GM19351 (cell line): ENCODE measurements at regions not wholly inside any gene's neighbourhood (a gene's known extent, or its start where the extent isn't known, plus 50 kb on each side); places are given as distances from the start of the nearest gene placed in this dataset.

Source experiments
- ATAC-seq: cut with Tn5 transposase; IDR thresholded peaks from one replicate; pipeline ENCODE4 v1.9.1; 2021; ENCODE audit warnings: mild to moderate bottlenecking, moderate library complexity; ENCODE audit not compliant: unreplicated experiment

DNA sequence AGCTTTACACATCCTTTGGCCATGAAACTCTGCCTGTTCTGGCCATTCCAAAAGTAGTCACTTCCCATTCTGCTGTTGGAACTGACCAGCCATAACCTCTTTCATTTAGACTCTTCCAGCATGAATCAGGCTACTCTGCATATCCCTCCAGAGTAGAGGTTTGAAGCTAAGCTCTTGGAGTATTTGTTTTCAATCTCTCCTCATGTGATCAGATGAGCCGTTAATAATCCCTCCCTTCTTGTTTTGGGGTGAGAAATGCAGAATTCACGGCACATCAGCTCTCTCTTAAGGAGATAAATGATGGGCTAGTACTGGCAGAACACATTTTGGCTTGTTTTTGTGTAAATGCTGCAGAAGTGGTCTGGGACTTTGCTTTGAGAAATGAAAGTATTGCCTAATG is 519.9 kb downstream of the PCDH17 start:
- ATAC-seq = no peak

DNA sequence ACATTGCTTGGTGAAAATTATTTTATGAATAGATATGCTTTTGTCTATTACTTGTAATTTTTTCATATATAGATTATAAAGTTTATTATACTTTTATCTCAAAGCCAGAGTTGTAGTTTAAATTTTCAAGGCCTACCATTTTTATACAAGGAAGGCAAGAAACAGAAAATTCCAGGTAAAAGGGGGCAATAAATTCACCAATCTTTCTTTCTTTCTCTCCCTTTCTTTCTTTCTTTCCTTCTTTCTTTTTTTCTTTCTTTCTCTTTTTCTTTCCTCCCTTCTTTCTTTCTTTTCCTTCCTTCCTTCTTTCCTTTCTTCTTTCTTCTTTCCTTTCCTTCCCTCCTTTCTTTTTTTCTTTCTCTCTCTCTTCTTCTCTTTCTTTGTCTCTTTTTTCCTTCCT is 529.4 kb downstream of the PCDH17 start:
- ATAC-seq = no peak

DNA sequence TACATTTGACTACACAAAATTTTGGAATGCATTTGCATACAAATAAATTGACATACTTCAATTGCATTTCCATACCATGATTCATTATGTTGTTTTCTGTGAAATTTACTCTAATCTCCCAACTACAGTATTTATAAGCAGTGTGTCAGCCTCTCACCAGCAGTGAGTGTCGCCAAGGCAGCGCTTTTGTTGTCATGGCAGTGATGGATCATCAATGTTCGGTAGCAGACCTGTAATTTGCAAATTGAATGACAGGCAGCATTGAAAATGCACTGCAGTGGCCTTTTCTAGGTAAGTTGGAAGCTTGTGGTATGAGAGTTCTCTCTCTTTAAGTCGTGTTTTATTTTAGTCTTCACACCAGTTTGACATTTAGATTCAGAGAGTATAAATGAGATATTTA is 534.1 kb downstream of the PCDH17 start:
- no peak for ATAC-seq

DNA sequence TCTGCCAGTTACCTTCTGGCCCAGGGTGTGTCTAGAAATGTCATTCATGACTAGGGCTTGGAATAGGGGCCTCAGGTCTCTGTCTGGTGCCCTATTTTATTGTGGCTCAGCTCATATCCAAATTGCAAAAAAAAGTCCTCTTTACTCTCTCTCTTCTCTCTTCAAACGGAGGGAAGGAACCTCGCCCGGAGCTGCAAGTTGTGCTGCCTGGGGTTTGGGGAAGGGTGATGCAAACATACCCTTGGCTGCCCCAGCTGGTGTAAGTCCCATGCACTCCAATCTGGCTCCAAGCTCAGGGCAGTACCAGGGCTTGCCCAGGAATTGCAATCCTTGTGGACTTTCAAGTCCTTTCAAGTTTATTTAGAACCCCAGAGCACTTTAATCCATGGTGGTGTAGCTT is 549.6 kb downstream of the PCDH17 start:
- ATAC-seq = no peak

DNA sequence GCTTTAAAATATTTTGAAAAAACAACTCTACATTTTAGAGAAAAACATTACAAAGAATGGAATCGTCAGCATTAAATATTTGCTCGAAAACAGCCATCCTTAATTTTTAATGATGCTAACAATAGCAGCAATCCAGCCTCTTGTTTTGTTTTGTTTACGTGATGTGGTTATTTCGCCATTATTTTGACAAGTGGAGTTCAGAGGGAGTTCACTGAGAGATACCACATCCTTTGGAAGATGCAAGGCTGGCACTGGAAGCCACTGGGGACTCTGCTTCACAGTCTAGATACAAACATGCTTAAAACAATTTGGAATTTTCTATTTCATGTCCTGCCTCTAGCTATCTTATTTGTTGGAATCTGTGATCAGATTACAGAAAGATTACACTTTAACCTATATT is 556.3 kb downstream of the PCDH17 start:
- no peak for ATAC-seq

DNA sequence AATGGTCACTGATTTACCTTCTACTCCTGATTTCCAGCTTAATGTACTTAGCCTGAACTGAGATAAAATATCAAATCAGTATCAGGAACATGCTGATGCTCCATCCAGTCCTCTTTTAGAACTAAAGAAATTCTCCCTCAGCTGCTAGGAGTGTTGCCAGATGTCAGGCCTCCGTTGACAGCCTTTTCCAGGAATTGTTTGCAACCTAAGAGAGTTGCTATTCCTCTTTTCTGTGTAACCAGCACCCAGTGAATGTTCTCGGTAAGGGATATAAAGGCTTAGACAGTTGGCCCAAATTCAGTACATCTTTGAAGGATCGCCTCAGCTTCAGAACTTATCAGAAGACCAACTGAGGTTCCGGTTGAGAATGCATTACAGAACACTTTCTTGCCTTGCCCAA is 559.0 kb downstream of the PCDH17 start:
- no peak for ATAC-seq

DNA sequence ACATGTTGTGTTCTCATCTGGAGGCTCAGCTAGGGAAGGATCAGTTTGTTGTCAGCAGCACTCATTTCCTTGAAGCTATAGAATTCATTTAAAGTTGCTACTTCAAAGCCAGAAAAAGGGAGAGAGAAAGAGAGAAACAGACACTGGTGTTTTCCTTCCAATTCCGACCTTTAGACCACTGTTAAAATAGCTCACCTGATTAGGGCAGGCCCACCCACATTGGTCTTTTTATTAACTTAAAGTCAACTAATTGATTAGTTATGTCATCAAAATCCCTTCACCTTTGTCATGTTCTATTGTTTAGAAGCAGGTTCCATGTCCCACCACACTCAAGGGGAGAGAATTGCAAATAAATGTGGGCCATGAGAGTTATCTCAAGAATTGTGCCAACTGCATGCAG is 560.2 kb downstream of the PCDH17 start:
- ATAC-seq = no peak

DNA sequence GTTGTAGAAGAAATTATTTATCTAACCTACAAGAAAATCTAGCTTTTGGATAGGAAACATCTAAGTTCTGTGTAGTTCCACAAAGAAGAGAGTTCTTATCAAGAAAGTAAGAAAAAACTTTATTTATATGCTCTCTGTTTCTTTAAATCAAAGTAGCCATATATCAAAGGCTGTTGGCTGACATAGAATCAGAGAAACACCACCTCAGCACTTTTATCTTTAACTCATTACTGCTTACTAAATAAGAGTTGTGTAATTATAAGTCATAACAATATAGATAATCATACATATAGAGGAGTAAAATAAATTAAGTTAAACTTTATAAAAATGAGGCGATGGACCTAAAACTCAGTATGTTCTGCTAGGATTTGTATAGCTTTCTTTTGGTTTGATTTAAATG is 570.6 kb downstream of the PCDH17 start:
- ATAC-seq = no peak

DNA sequence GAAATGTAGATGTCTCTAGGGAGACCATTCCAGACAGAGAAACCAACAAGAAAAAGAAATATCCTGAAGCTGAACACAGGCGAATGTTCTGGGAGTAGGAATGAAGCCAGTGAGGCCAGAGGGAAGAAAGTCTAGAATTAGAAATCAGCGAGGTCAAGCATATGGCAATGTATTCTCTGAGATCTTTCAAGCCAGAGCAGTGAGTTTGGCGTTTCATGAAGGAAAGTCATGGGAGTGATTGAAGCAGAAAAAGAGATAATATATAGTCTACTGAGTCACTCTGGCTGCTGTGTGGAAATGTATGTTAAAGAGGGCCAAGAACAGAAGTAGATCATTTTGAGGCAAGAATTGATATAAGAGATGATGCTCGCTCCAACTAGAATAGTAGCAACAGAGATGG is 576.0 kb downstream of the PCDH17 start:
- ATAC-seq = no peak

DNA sequence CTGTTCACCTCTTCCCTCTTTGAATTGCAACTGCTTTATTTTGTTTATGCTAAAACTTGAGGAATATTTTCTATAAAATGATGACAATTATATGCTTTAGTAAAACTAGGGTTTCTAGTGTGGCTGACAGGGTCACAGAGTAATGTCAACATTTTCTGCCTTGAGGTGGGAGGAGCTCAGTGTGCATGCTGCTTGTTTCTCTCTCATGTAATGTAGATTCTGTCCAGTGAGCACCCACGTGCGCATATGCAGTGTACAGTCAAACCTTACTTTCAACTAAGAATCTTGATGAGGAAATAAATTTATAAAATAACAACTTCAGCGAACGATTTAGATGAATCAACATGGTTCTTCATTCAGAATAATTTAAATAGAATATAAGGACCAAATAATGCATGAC is 603.9 kb downstream of the PCDH17 start:
- ATAC-seq = no peak

DNA sequence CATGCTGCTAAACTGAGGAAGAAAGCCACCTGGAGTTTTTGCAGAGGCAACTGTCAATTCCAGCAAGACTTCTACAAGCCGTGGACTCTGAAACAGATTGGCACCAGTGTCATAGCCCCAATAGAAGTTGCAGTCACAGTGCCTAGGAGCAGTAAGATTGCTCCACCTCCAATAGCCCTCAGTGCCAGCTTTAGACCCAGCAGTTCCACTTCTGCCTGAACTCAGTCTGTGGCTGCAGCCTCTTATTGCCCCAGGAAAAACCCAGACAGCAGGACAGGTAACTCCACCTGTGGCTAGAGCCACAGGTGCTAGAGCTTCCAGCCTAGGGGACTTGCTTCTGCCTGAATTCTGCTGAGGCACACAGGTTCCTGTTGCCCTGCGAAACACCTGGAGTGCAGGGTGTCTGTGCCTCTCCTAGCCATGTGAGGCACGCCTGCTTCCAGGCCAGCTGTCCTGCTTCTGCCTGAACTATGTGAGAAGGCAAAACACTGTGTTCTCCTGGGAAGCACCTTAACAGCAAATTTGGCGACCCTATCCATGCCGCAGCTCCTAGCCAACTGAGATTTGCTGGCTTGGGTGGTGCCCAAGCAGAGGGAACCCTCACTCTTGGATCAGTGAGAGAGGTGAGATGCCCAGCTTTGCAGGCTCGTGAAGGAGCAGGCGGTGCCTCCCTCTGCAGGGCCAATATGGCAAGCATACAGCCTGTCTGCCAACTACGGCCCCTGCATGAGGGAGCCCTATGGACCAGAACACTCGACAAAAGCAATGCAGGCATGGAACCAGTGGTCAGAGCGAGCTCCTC is 607.6 kb downstream of the PCDH17 start:
- ATAC-seq = no peak

DNA sequence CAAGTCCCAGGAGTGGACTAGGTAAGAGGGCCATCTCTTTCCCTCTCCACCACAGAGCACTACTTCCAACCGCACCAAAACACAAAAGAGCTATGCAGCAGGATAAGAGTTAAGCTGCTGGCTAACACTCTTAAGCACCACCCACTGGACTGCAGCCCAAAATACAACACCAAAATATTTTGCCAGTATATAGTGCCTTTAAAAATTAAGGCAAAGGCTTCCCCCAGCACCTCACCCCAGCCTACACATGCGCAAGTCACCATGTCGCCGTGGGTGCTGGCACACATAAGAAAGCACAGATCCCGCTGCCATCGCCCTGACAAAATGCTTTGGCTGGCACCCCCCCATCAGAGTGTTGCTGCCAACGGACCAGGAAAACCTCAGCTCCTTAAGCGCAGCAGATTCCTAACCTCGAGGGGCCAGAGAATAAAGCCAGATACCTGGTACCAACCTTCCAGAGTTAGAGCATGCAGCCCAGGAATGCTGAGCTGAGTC is 608.3 kb downstream of the PCDH17 start:
- no peak for ATAC-seq

DNA sequence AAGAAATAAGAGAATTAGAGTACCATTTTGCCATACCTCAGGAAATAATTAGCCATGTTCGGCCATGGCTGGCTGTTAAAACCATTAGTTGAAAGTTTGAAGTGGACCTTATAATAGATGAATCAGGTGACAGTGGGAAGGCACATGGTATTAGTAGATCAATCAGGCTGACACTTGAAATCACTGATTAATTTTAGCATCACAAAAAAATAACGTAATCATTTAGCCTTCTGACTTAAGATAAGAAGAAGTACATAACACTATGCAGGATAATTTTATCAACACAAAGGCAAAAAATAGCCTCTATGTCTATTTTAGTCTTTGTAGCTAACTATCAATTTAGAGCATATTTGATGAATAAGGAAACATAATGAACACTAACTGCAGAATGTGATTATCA is 615.5 kb downstream of the PCDH17 start:
- no peak for ATAC-seq

DNA sequence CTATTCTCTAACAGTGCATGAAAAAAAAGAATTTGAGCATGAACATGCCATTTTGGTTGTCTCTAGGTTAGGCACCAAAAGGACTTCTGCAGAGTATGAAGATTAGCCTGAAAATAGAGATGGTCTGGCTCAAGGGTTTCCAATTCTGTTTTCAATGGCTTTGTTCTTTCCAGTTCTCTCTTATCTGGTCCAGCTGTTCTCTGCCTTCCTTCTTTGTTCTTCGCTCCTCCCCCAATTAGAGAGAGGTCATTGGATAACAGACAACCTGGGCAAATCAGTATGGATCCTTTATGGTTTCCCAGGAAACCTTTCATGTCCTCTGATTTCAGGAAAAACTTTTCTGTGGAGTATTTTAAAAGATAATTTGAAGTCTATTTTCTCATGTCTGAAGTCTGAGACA is 623.4 kb downstream of the PCDH17 start:
- ATAC-seq = no peak

DNA sequence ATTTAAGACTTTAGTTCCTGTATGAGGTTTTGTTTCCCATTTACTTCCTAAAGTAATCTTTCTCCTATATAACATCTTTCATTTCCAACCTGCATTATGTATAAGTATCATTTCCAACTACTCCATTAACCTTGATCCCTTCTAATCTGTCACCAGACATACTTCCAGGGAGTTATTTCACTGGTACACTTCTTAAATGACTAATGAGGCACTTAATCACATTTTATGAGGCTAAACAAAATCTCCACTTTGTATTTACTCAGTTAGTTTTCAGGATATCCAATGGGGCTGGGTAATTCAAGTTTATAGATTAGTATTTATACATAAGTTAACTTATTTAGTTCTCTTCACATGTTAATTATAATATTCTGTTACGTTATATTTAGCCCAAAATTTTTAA is 634.7 kb downstream of the PCDH17 start:
- no peak for ATAC-seq

DNA sequence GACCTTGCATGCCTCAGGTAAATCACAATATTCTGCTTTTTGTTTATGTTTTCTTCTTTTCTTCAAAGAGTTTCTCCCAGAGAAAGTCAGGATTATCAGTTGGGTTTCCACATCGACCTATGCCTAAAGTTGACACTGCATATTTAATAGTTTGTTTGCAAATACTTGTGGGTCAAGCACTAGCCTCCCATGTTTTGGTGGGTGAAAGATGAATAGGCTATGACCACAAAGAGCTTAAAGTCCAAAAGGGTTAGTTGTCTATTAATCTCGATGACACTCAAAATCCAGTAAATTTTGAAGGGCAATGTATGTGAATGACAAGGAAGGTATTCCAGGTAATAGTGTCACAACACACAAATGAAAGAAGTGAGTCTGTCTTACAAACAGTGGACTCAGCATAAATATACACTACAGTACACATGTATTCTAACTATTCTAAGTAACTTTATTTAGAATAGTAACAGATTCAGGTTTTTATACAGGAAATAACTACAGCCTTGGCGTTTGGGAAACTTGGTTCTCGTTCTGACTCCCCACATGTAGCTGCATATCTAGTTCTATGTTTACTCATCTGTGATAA is 667.1 kb downstream of the PCDH17 start:
- no peak for ATAC-seq

DNA sequence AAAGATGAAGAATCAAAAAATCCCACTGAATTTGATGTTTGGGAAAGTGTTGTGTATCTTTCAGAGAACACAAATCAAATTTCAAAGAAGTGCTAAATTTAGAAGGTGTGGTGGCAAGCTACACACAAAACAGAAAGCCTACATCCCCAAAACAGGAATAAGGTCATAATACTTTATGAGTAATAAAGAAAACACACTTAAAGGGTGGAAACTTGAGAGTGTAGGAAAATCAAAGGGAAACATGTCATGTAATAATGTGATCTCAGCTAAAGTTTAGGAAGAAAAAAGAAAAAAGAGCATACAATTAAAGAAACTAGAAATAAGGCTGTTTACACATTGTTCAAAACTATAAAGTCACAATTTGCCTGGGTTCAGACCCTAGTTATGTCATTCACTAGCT is 668.7 kb downstream of the PCDH17 start:
- ATAC-seq = no peak

DNA sequence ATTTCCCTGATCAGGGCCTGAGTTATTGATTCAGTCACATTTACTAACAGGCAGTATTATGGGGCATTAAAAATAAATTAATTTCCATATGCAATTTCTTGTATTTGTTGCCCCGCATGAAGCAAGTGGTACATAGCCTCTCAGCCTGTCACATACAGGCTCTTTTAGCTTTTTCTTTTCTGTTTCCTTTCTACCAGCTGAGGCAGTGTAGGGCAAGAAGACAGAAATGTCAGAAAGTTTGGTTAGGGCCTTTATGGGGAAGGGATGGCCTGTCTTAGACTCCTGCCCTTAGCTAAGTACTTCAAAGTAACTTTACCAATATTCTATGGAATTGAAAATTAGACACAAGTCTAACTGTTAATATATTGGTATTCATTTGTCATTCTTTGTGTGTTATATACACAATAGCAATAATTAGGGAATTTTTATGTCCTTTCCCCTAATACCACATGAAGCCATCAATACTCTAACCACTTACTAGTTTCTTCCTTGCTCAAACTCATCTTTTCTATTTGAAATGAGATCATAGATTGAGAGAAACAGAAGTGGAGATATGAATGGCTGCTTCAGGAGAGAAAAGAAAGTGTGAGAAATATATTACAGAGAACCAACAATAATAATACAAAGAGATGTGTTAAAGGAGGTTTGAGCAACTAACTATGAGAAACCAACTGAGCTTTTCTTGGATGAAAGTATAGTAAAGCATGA is 669.6 kb downstream of the PCDH17 start:
- ATAC-seq = no peak

DNA sequence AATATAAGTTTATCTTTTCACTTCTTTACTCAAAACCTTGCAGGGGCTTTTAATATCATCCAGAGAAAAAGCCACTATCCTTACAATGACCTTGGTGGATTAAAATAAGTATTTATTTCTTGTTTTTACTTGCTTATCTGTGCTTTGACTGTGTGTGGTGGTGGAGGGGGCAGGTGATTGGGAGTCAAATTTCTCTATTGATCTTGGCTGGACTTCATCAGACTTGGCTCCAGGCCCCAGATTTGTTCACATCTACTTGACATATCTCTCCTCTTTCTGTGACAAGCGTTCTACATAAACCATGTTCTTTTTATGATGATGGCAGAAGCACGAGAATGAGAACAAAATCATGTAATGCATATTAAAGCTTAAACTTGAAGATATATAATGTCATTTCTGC is 670.8 kb downstream of the PCDH17 start:
- no peak for ATAC-seq

DNA sequence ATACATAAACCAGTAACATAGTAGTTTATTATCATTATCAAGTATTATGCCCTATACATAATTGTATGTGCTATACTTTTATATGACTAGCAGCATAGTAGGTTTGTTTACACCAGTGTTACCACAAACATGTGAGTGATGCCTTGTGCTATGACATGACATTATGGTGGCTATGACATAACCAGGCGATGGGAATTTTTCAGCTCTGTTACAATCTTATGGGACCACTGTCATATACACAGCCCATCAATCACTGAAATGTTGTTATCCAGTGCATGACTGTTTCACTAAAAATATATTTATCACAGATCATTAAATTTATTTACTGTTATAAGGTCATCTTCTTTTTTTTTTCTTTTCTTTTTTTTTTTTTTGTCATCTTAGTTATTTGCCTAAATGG is 674.5 kb downstream of the PCDH17 start:
- no peak for ATAC-seq

DNA sequence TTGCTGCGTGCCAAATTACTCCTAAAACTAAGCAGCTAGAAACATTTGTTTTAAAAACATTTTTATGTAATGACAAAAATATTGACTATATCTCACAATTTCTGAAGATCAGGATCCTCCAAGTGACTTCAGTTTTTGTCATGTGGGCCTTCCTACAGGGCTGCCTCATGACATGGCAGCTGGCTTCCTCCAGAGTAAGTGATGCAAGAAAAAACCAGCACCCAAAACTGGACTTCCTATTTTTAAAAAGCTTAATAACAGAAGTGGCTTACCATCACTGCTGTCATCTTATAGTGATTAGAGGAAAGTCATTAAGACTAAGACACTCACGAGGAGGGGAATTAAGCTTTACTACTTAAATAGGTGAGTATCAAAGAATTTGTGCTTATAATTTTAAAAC is 681.7 kb downstream of the PCDH17 start:
- no peak for ATAC-seq

DNA sequence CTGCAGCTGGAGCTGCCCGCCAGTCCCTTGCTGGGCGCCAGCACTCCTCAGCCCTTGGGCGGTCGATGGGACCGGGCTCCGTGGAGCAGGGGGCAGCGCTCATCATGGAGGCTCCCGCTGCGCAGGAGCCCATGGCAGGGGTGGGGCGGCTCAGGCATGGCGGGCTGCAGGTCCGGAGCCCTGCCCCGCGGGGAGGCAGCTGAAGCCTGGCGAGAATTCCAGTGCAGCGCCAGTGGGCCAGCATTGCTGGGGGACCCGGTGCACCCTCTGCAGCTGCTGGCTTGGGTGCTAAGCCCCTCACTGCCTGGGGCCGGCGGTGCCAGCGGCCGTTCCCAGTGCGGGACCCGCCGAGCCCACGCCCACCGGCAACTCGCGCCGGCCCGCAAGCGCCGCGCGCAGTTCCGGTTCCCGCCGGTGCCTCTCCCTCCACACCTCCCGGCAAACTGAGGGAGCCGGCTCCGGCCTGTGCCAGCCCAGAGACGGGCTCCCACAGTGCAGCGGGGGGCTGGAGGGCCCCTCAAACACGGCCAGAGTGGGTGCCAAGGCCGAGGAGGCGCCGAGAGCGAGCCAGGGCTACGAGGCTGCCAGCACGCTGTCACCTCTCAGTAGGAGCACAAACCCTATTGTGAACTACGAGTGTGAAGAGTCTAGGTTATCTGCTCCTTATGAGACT is 687.1 kb downstream of the PCDH17 start:
- no peak for ATAC-seq
